ENCODE measurements at regions not wholly inside any gene's neighbourhood (a gene's known extent, or its start where the extent isn't known, plus 50 kb on each side); places are given as distances from the start of the nearest gene placed in this dataset.

DNA sequence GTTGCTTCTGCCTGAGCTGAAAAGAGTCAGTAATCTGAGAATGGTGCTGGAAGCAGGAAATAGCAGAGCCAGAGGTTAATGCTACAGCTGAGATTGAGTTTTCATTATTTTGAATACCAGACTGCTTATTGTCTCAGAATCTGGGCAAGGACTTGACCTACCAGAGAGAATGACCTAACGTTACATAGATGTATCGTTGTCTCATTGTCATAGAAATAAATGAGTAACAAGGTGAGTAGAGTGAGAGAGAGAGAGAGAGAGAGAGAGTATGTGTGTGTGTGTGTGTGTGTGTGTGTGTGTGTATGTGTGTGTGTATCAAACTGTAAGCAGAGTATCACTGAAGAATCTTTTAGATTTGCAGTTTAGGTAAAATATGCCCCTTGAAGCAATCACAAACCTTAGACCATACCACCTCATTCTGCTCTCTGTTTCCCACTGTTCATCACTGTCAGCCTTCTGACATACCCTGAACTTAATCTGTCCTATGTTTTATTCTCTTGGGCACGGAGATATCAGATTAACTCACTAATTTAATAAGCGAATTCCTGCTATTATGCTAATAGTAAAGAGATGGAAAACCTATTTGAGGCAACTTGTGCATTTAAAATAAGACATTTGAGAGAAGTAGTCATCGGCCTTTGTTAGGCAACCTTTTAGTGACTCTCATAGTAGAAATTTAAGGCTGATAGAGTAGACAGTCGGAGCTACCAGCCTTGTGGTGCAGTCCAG, 87.8 kb downstream of the CYB561 start:
- CTCF ChIA-PET, result interaction anchor here (1.0 kb wide), 1 partner anchor 15 kb away, joined by 3 read pairs; no protein-coding TSS in a partner anchor
- POLR2A ChIA-PET, result no interaction called here
- DNase-seq (ENCODE audit: extremely low spot score), result no peak
- TF ChIP-seq FOXM1 (IDR thresholded peaks at IDR 0.05; ENCODE audit: borderline replicate concordance) (no peak), ELF4 (IDR thresholded peaks at IDR 0.05) (no peak), HDGF (IDR thresholded peaks at IDR 0.05; ENCODE audit: borderline replicate concordance) (no peak), ARNT (IDR thresholded peaks at IDR 0.05) (no peak), SP1 (IDR thresholded peaks at IDR 0.05) (no peak), NFRKB (IDR thresholded peaks at IDR 0.05) (no peak), FOXA1 (IDR thresholded peaks at IDR 0.05) (no peak), FOXK2 (IDR thresholded peaks at IDR 0.05) (no peak), L3MBTL2 (conservative IDR thresholded peaks at IDR 0.05) (no peak), ZNF384 (IDR thresholded peaks at IDR 0.05) (no peak), CTBP1 (IDR thresholded peaks at IDR 0.05; ENCODE audit: borderline replicate concordance) (no peak), BHLHE40 (IDR thresholded peaks at IDR 0.05; ENCODE audit: borderline replicate concordance) (no peak), SUZ12 (IDR thresholded peaks at IDR 0.05) (no peak), TARDBP (IDR thresholded peaks at IDR 0.05) (no peak), LEF1 (IDR thresholded peaks at IDR 0.05; ENCODE audit: borderline replicate concordance) (no peak)
- TF ChIP-seq, protein P1, sequence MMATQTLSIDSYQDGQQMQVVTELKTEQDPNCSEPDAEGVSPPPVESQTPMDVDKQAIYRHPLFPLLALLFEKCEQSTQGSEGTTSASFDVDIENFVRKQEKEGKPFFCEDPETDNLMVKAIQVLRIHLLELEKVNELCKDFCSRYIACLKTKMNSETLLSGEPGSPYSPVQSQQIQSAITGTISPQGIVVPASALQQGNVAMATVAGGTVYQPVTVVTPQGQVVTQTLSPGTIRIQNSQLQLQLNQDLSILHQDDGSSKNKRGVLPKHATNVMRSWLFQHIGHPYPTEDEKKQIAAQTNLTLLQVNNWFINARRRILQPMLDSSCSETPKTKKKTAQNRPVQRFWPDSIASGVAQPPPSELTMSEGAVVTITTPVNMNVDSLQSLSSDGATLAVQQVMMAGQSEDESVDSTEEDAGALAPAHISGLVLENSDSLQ (IDR thresholded peaks at IDR 0.05), result no peak

DNA sequence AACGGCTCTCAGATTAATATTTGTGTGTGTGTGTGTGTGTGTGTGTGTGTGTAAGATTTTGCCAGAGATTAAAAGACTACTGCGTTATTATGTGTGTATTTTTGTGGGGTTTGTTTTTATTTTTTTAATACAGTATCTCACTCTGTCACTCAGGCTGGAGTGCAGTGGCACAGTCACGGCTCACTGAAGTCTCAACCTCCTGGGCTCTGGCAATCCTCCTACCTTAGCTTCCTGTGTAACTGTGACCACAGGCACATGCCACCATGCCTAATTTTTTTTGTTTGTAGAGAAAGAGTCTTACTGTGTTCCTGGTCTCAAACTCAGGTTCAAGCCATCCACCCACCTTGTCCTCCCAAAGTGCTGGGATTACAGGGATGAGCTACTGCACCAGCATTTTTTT, 87.2 kb downstream of the CYB561 start:
- POLR2A ChIA-PET, result no interaction called here
- CTCF ChIA-PET, result no interaction called here
- TF ChIP-seq CTBP1 (IDR thresholded peaks at IDR 0.05; ENCODE audit: borderline replicate concordance) (no peak), BHLHE40 (IDR thresholded peaks at IDR 0.05; ENCODE audit: borderline replicate concordance) (no peak), FOXK2 (IDR thresholded peaks at IDR 0.05) (no peak), L3MBTL2 (conservative IDR thresholded peaks at IDR 0.05) (no peak), ARNT (IDR thresholded peaks at IDR 0.05) (no peak), SP1 (IDR thresholded peaks at IDR 0.05) (no peak), ZNF384 (IDR thresholded peaks at IDR 0.05) (no peak), TARDBP (IDR thresholded peaks at IDR 0.05) (no peak), SUZ12 (IDR thresholded peaks at IDR 0.05) (no peak), FOXA1 (IDR thresholded peaks at IDR 0.05) (no peak), ELF4 (IDR thresholded peaks at IDR 0.05) (no peak), NFRKB (IDR thresholded peaks at IDR 0.05) (no peak), LEF1 (IDR thresholded peaks at IDR 0.05; ENCODE audit: borderline replicate concordance) (no peak), HDGF (IDR thresholded peaks at IDR 0.05; ENCODE audit: borderline replicate concordance) (no peak), FOXM1 (IDR thresholded peaks at IDR 0.05; ENCODE audit: borderline replicate concordance) (no peak)
- TF ChIP-seq, protein P1 (IDR thresholded peaks at IDR 0.05), result no peak
- no peak for DNase-seq (ENCODE audit: extremely low spot score)

- ChIA-PET CTCF (no interaction called here), POLR2A (no interaction called here)
Measured at GRCh38 chr17:63361182-63361581, 84.9 kb downstream of the CYB561 start.

DNA sequence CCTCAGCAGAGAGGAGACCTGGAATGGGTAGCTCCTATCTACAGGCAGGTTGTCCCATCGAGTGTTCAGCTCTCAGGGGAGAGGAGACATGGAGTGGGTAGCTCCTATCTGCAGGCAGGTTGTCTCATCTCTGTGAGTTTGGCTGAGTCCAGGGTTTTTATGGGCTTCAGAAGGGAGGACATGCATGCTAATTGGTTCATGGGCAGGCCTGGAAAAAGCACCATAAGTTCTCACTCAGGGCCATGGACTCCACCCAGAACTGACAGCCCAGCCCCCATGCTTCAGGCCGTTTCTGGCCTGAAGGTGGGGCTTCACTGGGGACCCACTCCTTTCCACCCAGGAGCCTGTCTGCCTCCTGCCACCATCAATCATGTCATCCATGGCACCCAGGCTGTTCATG, 84.0 kb downstream of the CYB561 start:
- POLR2A ChIA-PET, result no interaction called here
- no peak for TF ChIP-seq ARNT (IDR thresholded peaks at IDR 0.05)
- TF ChIP-seq L3MBTL2 (conservative IDR thresholded peaks at IDR 0.05), result no peak
- no peak for TF ChIP-seq TARDBP (IDR thresholded peaks at IDR 0.05)
- TF ChIP-seq SP1 (IDR thresholded peaks at IDR 0.05), result no peak
- no peak for TF ChIP-seq NFRKB (IDR thresholded peaks at IDR 0.05)
- TF ChIP-seq HDGF (IDR thresholded peaks at IDR 0.05; ENCODE audit: borderline replicate concordance), result no peak
- no peak for TF ChIP-seq FOXK2 (IDR thresholded peaks at IDR 0.05)
- TF ChIP-seq BHLHE40 (IDR thresholded peaks at IDR 0.05; ENCODE audit: borderline replicate concordance), result no peak
- TF ChIP-seq ZNF384 (IDR thresholded peaks at IDR 0.05), result no peak
- CTCF ChIA-PET, result no interaction called here
- no peak for DNase-seq (ENCODE audit: extremely low spot score)

More at GRCh38 chr17:63361182-63361581, 84.9 kb downstream of the CYB561 start:
- DNase-seq (ENCODE audit: extremely low spot score), result no peak
- TF ChIP-seq LEF1 (IDR thresholded peaks at IDR 0.05; ENCODE audit: borderline replicate concordance) (no peak), SP1 (IDR thresholded peaks at IDR 0.05) (no peak), L3MBTL2 (conservative IDR thresholded peaks at IDR 0.05) (no peak), ZNF384 (IDR thresholded peaks at IDR 0.05) (no peak), SUZ12 (IDR thresholded peaks at IDR 0.05) (no peak), TARDBP (IDR thresholded peaks at IDR 0.05) (no peak), ARNT (IDR thresholded peaks at IDR 0.05) (no peak), FOXK2 (IDR thresholded peaks at IDR 0.05) (no peak), HDGF (IDR thresholded peaks at IDR 0.05; ENCODE audit: borderline replicate concordance) (no peak), FOXM1 (IDR thresholded peaks at IDR 0.05; ENCODE audit: borderline replicate concordance) (no peak), FOXA1 (IDR thresholded peaks at IDR 0.05) (no peak), CTBP1 (IDR thresholded peaks at IDR 0.05; ENCODE audit: borderline replicate concordance) (no peak), ELF4 (IDR thresholded peaks at IDR 0.05) (no peak), NFRKB (IDR thresholded peaks at IDR 0.05) (no peak), BHLHE40 (IDR thresholded peaks at IDR 0.05; ENCODE audit: borderline replicate concordance) (no peak)
- TF ChIP-seq, protein P1 (IDR thresholded peaks at IDR 0.05), result no peak

GRCh38 chr17:63364387-63364786, 81.7 kb downstream of the CYB561 start:
- TF ChIP-seq HDGF (IDR thresholded peaks at IDR 0.05; ENCODE audit: borderline replicate concordance) (no peak), FOXA1 (IDR thresholded peaks at IDR 0.05) (no peak), SP1 (IDR thresholded peaks at IDR 0.05) (no peak), ELF4 (IDR thresholded peaks at IDR 0.05) (no peak), SUZ12 (IDR thresholded peaks at IDR 0.05) (no peak), ZNF384 (IDR thresholded peaks at IDR 0.05) (no peak), TARDBP (IDR thresholded peaks at IDR 0.05) (no peak), CTBP1 (IDR thresholded peaks at IDR 0.05; ENCODE audit: borderline replicate concordance) (no peak), FOXK2 (IDR thresholded peaks at IDR 0.05) (no peak)
- TF ChIP-seq, protein P1 (IDR thresholded peaks at IDR 0.05), result no peak
- ChIA-PET POLR2A (no interaction called here), CTCF (interaction anchor here (1.1 kb wide), 1 partner anchor 41 kb away, joined by 3 read pairs; no protein-coding TSS in a partner anchor)
- DNase-seq (ENCODE audit: extremely low spot score), result no peak

Data from HEK293T (cell line).